ENCODE measurements at regions not wholly inside any gene's neighbourhood (a gene's known extent, or its start where the extent isn't known, plus 50 kb on each side); places are given as distances from the start of the nearest gene placed in this dataset.

DNA sequence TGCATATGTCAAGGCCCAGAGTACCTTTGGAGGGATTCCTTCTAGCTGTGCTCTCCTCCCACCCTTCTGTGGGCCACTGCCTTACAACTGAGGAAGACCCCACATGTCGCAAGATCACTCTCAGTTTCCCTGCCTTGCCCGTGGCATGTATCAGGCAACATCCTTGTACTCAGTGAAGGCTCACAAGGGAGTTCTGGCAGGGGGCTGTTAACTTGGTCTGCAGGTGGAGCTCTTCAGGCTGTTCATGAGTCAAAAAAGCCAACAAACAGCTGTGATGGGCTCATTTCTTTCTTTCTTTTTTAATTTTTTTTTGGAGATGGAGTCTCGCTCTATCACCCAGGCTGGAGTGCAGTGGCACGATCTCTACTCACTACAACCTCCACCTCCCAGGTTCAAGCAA lies 513.0 kb upstream of the ANKRD30A start:
- no peak for DNase-seq

DNA sequence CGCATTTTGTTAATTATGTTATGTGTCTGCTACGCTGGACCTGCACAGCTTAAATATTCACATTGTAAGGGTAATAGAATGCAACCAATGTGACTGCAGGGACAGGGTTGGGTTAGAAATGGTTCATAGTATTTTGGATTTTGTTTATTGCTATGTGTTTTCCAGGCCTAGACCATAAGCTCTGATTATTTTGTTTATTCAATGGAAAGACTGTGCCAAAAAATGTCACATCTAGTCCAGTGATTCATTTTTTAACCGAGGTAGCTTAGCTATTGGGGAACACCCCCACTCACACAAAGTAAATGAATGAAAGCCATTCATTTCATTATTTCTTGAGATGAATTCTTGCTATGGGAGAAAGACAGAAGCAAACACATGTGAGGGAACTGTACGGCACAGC lies 516.5 kb upstream of the ANKRD30A start:
- DNase-seq, result no peak

DNA sequence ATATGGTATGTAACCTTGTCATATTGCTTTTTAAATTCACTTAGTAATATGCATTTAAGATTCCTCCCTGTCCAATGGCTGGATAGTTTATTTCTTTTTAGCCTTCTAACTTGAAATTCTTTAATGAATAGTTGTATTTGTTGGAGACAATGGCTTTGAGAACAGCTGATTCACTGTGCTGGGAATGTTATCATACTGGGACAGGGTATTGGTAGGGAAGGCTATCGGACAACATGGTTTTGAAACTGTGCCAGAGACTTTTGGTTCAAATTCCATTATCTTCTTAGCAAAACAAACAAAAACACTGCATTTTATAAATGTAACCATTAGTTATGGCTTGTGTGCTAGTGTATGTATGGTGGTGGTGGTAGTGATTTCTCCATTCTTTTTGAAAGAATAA lies 517.1 kb upstream of the ANKRD30A start:
- DNase-seq, result no peak

DNA sequence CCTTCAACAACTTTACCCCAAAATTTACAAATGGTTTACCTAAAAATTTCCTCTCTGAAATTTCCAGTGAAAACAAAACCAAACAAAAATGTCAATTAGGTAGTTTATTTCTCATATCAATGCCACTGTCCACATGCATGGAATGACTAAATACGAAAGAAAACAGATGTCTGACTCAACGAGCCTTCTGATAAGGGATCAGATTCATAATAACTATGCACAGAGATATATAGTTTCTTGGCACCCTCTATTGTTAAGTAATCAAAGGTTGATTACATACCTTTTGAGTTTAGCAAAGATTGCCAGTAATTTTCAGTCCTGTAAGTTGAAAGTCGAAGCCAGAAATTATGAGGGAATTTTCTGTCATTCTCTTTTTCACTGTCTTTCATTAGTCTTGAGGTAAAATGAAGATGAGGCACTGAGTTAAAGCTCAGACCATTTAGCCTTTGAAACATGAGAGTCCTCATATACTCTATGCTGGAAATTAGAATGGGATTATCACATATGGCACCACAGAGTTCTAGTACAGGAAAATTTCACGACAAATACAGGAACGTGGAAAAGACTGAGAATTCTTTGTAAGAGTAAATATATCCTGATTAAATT lies 519.1 kb upstream of the ANKRD30A start:
- no peak for DNase-seq

DNA sequence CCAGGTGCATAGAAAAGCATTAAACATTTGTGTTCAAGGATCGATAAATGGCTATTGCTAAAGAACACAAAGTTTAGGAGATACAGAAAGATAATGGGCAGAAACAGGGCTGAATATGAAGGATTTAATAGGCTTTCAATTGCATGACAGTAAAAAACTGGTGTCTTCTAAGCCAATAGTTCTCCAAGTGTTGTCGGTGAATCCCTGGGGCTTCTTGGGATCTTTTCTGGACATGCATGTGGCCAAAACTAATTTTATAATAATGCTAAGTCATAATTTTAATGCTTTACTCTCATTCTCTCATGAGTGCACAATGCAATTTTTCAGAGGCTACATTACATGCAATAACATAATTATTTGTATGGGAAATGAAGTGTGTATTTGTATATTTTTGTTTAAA lies 521.1 kb upstream of the ANKRD30A start:
- DNase-seq, result no peak

DNA sequence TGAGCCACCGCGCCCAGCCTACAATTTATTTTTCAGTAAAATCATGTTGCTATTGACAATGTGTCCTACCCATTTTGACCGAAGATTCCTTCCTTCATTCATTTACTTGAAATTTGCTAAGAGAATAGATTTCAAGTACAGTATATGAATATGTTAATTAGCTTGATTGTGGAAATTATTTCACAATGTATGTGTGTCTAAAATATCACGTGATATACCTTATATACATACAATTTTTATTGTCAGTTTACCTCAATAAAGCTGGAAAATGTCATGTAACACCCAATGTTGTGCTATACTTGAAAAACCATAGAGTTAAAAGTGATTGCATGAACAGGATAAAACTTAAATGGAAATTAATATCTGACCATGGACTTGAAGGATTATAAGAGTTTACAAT lies 521.7 kb upstream of the ANKRD30A start:
- DNase-seq, result no peak

DNA sequence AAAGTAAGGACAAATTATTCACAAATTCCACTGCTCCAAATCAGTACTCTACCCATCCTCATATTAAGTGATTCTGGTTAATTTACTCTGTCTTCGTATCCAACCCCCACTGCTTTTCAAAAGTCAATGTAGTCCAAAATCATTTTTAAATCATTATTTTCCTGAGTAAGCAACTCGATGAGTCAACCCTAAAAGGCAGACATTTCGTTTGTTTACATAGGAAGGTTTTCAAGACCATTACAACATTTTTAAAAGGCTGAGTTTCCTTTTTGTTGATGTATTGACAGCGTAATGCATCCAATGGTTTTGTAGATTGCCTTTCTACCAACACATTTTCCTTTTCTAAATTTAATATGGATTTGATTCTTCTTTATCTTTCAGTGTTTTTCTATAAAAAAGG lies 523.0 kb upstream of the ANKRD30A start:
- no peak for DNase-seq

DNA sequence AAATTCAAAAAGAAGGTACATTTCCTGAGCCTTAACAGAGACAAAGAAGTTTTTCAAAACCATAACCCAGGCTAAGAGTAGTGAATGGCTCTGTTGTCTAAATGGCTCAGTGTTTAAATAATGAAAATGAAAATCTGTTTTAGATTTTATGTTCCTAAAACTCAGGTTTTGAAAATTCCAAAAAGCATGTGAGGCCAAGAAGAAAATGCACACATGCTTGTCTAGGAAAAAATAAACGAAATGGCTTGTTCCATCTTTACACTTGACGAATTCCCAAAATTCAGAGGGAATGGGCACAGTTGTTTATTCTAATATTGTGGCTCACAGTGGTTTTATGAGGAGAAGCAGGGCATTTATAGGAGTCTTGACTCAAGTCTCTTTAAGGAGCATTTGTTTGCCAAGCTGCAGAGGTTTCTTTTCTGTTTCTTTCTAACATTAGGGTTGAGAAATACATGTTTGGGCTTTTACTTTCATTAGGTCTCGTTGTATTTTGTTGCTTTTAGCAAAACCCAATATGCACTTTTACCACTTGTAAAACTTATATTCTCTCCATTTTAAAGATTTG lies 527.6 kb upstream of the ANKRD30A start:
- no peak for DNase-seq

DNA sequence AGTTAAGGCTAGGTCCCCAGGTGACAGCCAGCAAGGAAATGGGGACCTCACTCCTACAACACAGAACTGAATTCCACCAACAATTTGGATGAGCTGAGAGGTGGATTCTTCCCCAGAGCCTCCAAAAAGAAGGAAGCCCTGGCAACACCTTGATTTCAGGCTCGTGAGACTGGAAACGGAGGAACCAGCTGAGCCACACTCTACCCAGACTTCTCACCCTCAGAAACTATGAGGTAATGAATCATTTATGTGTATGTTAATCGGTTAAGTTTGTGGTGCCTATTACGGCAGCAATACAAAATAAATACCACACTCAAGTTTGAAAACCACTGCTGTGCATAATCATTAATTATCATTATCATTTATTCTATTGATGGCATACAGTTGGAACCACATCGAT lies 532.4 kb upstream of the ANKRD30A start:
- no peak for DNase-seq

DNA sequence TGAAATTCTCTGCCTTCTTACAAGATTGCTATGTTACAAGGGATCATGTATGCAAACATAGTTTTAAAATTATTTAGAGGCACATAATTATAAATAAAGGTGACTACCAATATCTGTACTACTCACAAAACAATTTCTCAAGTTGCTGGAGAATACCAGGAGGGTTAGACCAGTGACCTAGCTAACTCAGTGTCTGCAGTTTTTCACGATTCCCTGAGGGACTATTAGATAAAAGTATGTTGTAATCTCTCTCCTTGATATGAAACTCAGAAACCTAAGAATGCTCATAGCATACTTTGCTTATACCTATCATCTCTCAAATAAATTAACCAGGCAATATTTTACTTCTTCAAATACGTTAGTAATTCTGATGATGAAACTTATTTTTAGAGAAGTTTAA lies 534.0 kb upstream of the ANKRD30A start:
- DNase-seq, result no peak

DNA sequence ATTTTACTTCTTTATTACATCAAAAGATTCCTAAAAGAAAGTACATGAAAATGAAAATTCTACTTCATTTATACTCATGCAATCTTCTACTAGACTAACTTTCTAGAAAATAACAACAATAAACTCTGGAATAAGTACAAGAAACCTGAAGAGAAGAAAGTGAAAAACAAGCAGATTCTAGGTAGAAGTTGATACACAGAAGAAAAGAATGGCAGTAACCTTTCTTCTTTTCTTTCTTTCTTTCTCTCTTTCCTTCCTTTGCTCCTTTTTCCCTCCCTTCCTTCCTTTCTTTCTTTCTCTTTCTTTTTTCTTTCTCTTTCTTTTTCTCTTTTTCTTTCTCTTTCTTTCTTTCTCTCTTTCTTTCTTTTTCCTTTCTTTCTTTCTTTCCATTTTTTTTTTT lies 541.7 kb upstream of the ANKRD30A start:
- no peak for DNase-seq

DNA sequence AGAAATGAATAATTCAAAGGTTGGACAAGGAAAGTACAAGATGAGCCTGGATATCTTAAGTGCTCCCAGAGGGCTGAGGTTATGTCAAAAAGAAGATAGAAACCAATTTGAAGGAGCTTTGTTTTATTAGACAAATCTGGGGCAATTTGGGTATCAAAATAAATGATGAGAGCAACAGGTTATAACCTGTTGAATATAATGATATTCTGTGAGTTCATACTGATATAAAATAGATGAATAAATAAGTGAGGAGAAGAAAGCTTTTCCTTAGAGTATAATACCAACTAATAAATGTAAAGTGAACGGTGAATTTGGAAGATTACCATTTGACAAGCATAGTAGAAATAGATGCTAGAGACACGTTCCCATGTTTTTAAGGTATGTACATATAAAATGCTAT lies 544.2 kb upstream of the ANKRD30A start:
- DNase-seq, result no peak

DNA sequence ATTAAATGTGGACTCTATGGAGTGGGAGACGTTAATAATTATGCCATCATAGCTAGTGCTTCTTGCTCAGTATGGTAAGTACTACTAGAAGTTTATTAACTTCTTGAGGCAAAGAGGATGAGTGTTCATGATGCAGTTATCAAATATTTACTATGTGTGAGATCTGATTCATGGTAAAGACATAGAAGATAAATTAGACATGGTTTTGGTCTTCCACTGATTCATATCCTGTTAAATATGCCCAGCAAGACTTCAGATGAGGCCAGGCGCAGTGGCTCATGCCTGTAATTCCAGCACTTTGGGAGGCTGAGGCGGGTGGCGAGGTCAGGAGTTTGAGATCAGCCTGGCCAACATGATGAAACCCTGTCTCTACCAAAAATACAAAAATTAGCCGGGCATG lies 547.1 kb upstream of the ANKRD30A start:
- DNase-seq, result no peak

DNA sequence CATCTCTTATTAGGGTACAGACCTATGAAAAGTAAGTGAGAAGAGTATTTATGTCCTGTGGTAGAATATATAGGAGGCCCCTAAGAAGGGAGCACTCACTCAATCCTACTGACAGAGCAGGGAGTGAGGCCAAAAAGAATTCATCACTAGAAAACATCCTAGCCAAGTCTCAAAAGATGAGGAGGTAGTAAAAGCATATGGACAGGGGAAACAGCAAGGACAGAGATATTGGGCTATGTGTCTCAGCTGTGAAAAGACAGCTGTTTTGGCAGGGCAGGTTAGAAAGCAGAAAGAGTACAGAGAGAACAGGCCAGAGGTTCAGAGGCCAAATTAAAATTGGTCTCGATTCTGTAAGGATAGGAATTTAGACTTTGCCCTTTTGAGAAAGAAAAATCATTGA lies 548.3 kb upstream of the ANKRD30A start:
- DNase-seq, result no peak

DNA sequence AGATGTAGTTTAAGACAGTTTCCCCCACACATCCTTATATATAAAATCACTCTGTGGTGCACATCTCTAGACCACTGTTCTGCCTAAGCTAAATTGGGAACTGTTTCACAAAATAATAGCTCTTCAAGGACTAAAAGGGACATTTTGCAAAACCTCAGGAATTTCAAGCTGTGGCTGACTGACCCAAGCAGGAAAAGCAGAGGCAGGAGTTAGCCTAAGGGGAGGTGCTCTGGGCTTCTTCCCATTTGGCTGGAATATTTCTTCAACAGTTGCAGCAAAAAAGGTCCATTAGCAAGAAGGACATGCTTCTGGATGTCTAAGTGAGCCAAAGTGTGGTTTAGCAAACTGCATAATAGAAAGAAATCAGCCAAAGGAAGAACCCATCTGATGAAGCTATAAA lies 551.2 kb upstream of the ANKRD30A start:
- no peak for DNase-seq

DNA sequence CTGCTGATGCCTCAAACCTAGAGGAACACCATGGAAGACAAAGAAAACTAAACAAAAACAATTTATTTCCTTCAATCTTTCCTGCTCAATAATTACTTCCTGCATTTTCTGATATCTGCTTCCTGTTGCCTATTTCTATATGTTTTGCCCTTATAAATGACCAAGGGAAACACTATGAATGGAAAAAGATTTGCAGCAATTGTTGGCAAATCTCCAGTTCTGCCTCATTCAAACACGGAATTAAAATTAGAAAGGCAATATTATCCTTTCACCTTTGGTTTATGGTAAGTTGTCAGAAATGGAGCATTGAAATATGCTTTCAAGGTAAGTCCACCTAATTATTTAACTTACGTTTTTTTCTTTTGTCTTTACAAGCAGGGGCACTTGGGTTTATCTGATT lies 552.2 kb upstream of the ANKRD30A start:
- DNase-seq, result no peak

DNA sequence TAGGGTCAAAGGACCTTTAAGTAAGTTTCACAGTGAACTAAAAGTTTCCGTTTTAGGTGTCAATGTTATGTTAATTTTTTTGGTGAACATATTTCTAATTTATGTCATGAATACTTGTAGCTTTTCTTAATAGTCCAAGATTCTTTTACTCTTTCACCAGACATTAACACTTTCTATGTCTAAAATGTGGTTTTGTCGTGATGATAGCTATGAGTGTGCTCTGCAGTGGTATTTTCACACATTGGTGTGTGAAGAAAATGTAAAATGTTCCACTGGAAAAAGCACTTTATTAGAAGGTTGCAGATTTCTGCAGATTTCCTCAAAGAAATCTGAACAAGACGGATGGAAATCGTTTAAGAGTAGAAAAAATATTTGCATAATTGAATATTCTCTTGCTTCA lies 561.0 kb upstream of the ANKRD30A start:
- DNase-seq, result no peak

DNA sequence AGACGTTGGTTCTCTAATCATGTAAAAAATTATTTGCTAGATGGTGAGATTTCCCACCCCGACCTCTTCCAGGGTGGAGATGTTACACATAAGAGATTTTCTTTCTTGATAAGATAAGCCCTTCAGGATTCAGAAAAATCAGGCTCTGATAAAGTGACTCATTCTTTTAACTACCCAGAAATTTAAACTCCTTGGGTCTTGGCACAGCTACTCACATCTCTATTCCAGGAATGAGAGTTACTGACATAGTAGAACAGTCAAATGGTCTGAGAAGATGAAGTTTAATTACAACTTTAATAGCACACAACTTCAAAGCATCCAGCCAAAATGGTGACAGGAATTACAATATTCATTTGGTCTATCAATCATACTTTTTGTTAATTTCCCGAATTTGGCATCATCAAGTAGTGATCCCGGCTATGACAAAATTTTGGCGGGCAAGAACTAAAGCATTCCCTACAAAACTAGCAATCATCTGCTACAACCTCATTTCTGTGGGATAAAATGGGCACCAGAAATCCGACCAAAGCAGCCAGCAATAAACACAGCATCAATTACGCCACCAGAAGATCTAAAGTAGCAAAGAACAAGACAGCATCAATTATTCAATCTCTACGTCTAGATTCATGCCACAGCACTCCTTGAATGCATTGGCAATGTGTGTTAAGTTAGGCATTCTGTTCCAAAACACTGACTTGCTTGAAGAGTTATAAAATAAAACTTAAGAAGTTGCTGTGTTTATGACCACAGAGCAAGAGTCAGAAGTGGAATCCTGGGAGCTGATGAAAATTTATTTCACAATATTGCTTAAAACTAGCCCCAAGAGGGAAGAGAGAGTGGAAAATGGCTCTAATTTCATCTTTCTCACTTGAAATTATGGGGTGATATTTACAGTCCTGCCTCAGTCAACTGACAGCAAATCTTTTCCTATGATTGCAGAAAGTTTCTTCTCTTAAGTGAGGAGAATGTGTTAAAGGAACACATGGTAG lies 565.7 kb upstream of the ANKRD30A start:
- DNase-seq, result no peak

DNA sequence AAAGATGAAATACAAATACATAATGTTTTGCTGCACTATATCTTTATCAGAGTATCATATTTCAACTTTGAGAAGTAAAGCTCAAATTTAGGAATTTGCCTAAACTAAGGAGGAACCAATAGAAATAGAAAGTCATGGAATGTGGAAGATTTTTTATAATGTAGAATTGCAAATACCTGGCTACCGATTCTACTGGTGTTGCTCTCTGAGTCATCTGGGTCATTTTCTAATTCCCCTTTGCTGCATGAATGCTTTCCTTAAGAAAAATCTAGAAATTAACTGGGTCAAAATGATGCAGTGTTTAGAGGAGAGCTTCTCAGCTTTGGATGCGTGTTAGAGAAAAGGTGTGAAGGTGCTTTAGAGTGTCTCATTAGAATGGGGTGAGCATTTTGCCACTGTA lies 568.9 kb upstream of the ANKRD30A start:
- no peak for DNase-seq

DNA sequence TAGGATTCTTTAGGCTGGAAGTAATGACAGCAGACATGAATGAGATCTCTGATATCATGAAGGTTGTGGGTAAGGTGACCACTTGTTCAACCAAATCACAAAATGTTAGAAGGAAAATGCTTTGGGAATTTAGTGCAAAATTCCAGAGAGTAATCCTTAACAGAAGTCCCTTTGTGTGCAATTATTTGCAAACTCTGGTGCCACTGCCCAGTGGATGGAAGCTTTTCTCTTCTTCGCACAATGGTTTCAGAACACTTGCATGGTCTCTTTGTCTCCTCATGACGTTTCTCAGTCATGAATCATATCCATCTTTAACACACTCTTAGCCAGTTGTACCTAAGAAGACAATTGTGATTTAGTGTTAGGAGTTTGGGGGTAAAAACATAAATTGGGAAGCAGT lies 570.4 kb upstream of the ANKRD30A start:
- DNase-seq, result no peak

DNA sequence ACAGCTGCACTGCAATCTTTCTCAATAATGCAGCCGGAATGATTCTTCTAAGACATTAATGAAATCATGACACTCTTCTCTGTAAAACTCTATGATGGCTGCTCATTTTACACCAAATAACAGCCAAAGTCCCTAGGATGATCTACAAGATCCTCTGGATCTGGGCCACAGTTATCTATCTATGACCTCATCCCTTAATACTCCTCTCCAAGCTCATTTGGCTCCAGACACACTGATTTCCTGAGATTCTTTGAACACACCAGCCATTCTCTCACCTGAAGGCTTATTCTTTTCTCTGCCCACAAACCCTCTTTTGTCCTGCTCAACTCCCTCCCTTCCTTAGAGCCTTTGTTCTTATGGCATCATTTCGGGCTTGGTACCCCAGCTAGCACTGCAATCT lies 577.4 kb upstream of the ANKRD30A start:
- no peak for DNase-seq

DNA sequence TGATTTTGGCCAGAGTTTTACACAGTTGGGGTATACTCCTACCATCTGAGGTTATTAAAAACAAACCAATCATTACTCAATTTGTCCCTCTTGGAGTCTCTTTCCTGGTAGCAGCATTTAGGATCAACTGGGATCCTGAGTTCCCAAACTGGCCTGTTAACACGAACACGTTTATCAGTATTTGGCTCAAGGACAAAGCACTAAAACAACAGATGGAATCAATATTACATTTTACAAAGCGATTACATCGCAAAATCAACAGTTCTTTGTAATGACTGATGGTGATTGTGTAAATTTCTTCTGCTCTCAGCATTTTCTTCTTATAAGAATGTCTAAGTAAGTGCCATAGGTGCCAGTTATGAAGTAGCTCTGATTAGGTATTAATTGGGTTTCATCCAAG lies 582.9 kb upstream of the ANKRD30A start:
- DNase-seq, result no peak

DNA sequence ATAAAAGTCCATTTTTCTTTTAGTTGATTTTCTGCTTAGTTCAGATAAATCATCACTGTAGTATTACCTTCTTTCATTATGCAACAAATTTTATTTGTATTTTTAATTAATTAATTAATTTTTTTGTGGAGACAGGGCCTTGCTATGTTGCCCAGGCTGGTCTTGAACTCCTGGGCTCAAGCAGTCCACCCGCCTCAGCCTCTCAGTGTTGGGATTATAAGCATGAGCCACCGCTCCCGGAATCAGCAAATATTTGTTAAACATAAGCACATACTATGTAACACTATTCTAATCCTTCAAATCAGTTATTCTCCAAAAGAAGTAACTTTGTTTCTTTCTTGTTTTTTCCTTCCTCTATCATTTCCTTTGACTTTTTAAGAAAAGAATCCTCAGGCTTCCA lies 584.8 kb upstream of the ANKRD30A start:
- DNase-seq, result no peak

DNA sequence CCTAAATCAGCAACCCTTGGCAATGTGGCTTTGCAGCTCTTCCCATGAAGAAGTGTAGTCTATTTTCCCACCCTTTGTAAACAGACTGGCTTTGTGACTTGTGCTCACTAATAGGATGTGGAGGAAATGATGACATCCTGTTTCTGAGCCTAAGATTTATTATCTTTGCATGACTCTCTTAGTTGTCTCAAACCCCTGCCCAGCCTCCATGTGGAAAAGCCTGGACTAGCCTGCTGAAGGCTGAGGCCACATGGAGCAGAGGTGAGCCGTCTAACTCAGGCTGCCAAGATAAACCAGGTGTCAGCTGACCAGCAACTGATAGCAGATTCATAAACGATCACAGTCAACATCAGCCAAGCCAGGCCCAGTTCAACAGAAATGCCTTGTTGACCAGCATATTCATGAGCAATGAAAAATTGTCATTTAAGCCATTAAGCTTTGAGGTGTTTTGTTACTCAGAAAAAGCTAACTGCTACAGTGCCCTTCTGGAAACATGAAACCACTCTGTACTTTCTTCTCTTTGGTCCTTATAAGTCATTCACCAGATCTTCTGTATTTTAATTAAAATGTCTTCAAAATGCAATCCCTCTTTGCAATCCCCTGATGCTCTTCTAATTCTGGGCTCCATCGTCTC lies 586.3 kb upstream of the ANKRD30A start:
- no peak for DNase-seq

Data from activated T-cell treated with anti-CD3 and anti-CD28 coated beads, Interleukin-2, amount 50 U/mL, for 1 hour (primary cell).